ENCODE measurements at regions not wholly inside any gene's neighbourhood (a gene's known extent, or its start where the extent isn't known, plus 50 kb on each side); places are given as distances from the start of the nearest gene placed in this dataset.
"Not testable (repeated sequence)": the region's sequence is repeated elsewhere in the genome, so short reads cannot be mapped to it uniquely, and the experiment has no call there.

GRCh38 chr3:176037636-176038035 is 1159.6 kb downstream of the TBL1XR1 start:
- no peaks in the 10 kb centered on the region for H3K27me3 ChIP-seq (ENCODE audit: insufficient read depth, low read depth)
- H3F3A ChIP-seq (ENCODE audit: insufficient read depth, low read depth), result no peaks in the 10 kb centered on the region
- H3K36me3 ChIP-seq (ENCODE audit: low read depth), result no peaks in the 10 kb centered on the region
- no peaks in the 10 kb centered on the region; the same call in 1 of the 2 replicates for H3K9me2 ChIP-seq (ENCODE audit: insufficient read depth)
- no peaks in the 10 kb centered on the region for H4K20me1 ChIP-seq (ENCODE audit: insufficient read depth)
- H2AFZ ChIP-seq, result no peak overlapping the region
- H3K9me3 ChIP-seq (ENCODE audit: insufficient read depth, low read depth), result peaks cover 5% of the 10 kb centered on the region
- no peak overlapping the region for H3K27ac ChIP-seq
- no peak for DNase-seq
- no peak overlapping the region for H3K4me2 ChIP-seq
- no TSS peak for BruUV-seq (replicated peaks)
- ChIA-PET POLR2A (ENCODE audit: unreplicated experiment) (no interaction called here), CTCF (no interaction called here)
- intact Hi-C loops (cut with micrococcal nuclease; ENCODE audit: unreplicated experiment), result no loop called here
- no peaks in the 10 kb centered on the region for H3K4me1 ChIP-seq (replicated peaks; ENCODE audit: insufficient read depth)
- TF ChIP-seq EZH2 (IDR thresholded peaks at IDR 0.05; ENCODE audit: low read depth) (no peak), CTCF (conservative IDR thresholded peaks at IDR 0.05) (no peak)
- H3K4me3 ChIP-seq, result no peak overlapping the region
- no peaks in the 10 kb centered on the region for H3K79me2 ChIP-seq (ENCODE audit: low read depth)

GRCh38 chr3:176032043-176032442 is 1165.2 kb downstream of the TBL1XR1 start:
- Histone ChIP-seq H3K27me3 (ENCODE audit: insufficient read depth, low read depth) (no peaks in the 10 kb centered on the region), H3K79me2 (ENCODE audit: low read depth) (no peaks in the 10 kb centered on the region), H3K9me2 (ENCODE audit: insufficient read depth) (no peaks in the 10 kb centered on the region), H4K20me1 (ENCODE audit: insufficient read depth) (no peaks in the 10 kb centered on the region), H2AFZ (no peak overlapping the region), H3K9me3 (ENCODE audit: insufficient read depth, low read depth) (peaks cover 5% of the 10 kb centered on the region; the same call in 1 of the 2 replicates), H3F3A (ENCODE audit: insufficient read depth, low read depth) (no peaks in the 10 kb centered on the region; the same call in 1 of the 2 replicates), H3K4me1 (replicated peaks; ENCODE audit: insufficient read depth) (no peaks in the 10 kb centered on the region), H3K4me2 (no peak overlapping the region), H3K4me3 (no peak overlapping the region), H3K27ac (no peak overlapping the region), H3K36me3 (ENCODE audit: low read depth) (no peaks in the 10 kb centered on the region)
- BruUV-seq (replicated peaks), result no TSS peak
- no peak for DNase-seq
- intact Hi-C loops (cut with micrococcal nuclease; ENCODE audit: unreplicated experiment), result no loop called here
- CTCF ChIA-PET, result no interaction called here
- TF ChIP-seq EZH2 (IDR thresholded peaks at IDR 0.05; ENCODE audit: low read depth) (no peak), CTCF (conservative IDR thresholded peaks at IDR 0.05) (no peak)
- POLR2A ChIA-PET (ENCODE audit: unreplicated experiment), result no interaction called here

GRCh38 chr3:176016203-176016602 is 1157.1 kb downstream of the NAALADL2 start:
- H3K79me2 ChIP-seq (ENCODE audit: low read depth); BruUV-seq (replicated peaks); H3K9me2 ChIP-seq (ENCODE audit: insufficient read depth); H3K4me1 ChIP-seq (replicated peaks; ENCODE audit: insufficient read depth); H3K27ac ChIP-seq; POLR2A ChIA-PET (ENCODE audit: unreplicated experiment); H3K9me3 ChIP-seq (ENCODE audit: insufficient read depth, low read depth); CTCF ChIA-PET; H3F3A ChIP-seq (ENCODE audit: insufficient read depth, low read depth); H3K27me3 ChIP-seq (ENCODE audit: insufficient read depth, low read depth); H3K36me3 ChIP-seq (ENCODE audit: low read depth); H4K20me1 ChIP-seq (ENCODE audit: insufficient read depth); intact Hi-C loops (cut with micrococcal nuclease; ENCODE audit: unreplicated experiment): not testable (repeated sequence)
- Histone ChIP-seq H2AFZ (peak overlapping the region; percentile 74), H3K4me2 (peak overlapping the region; percentile 71), H3K4me3 (peak overlapping the region; percentile 54)
- DNase-seq, result peak in 1 of 2 experiments; percentile 28

GRCh38 chr3:176015228-176015627 is 1156.1 kb downstream of the NAALADL2 start:
- H3K9me2 ChIP-seq (ENCODE audit: insufficient read depth); H4K20me1 ChIP-seq (ENCODE audit: insufficient read depth); BruUV-seq (replicated peaks); CTCF ChIA-PET; H3K36me3 ChIP-seq (ENCODE audit: low read depth); H3K9me3 ChIP-seq (ENCODE audit: insufficient read depth, low read depth); H3K27ac ChIP-seq; H3K4me1 ChIP-seq (replicated peaks; ENCODE audit: insufficient read depth); H3K4me2 ChIP-seq; H3F3A ChIP-seq (ENCODE audit: insufficient read depth, low read depth); DNase-seq; H2AFZ ChIP-seq; H3K79me2 ChIP-seq (ENCODE audit: low read depth); POLR2A ChIA-PET (ENCODE audit: unreplicated experiment); intact Hi-C loops (cut with micrococcal nuclease; ENCODE audit: unreplicated experiment); H3K27me3 ChIP-seq (ENCODE audit: insufficient read depth, low read depth); H3K4me3 ChIP-seq: not testable (repeated sequence)

All from PC-9 (cell line).